ENCODE measurements at regions not wholly inside any gene's neighbourhood (a gene's known extent, or its start where the extent isn't known, plus 50 kb on each side); places are given as distances from the start of the nearest gene placed in this dataset.
"Not testable (repeated sequence)": the region's sequence is repeated elsewhere in the genome, so short reads cannot be mapped to it uniquely, and the experiment has no call there.

DNA sequence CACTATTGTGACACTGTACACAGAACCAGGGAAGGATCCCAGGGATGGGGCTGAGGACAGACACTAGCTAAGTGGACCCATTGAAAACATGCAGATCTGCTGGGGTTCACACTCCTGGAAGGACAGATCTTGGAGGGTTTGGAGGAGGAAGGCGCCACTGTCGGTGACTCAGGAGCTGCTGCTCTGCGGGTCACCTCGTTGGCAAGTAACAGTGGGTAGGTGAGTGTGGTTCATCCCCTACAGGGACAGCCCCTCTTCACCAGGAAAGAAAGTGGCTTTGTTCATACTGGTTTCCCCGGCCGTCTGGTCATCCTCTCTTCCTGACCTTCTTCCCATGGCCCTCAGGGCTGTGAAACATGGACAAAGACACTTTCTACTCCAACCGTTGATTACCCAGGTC lies 100.3 kb downstream of the OR4M2 start:
- H3K9me3 Mint-ChIP-seq; H3K36me3 Mint-ChIP-seq; DNase-seq; H3K4me1 Mint-ChIP-seq; H3K4me3 Mint-ChIP-seq; H3K27ac Mint-ChIP-seq; H3K27me3 Mint-ChIP-seq (ENCODE audit: low read depth in 3 of 3): not testable (repeated sequence)

DNA sequence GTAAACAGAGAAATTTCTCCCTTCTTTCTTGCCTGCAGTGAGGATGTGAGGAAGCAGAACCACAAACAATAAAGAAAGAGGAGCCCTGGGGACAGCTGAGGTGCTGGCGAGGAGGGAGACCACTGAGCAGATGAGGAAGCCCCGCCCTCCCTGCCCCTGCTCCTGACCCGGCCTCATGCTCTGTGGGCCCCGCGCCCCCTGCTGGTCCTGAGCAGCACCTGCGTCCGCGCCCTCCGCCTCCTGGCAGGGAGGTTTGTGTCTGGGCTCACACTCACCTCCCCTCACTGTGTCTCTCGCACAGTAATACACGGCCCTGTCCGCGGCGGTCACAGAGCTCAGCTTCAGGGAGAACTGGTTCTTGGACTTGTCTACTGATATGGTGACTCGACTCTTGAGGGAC lies 104.4 kb downstream of the OR4M2 start:
- not testable (repeated sequence) for H3K36me3 Mint-ChIP-seq; DNase-seq; H3K4me3 Mint-ChIP-seq; H3K4me1 Mint-ChIP-seq; H3K9me3 Mint-ChIP-seq; H3K27ac Mint-ChIP-seq; H3K27me3 Mint-ChIP-seq (ENCODE audit: low read depth in 3 of 3)

DNA sequence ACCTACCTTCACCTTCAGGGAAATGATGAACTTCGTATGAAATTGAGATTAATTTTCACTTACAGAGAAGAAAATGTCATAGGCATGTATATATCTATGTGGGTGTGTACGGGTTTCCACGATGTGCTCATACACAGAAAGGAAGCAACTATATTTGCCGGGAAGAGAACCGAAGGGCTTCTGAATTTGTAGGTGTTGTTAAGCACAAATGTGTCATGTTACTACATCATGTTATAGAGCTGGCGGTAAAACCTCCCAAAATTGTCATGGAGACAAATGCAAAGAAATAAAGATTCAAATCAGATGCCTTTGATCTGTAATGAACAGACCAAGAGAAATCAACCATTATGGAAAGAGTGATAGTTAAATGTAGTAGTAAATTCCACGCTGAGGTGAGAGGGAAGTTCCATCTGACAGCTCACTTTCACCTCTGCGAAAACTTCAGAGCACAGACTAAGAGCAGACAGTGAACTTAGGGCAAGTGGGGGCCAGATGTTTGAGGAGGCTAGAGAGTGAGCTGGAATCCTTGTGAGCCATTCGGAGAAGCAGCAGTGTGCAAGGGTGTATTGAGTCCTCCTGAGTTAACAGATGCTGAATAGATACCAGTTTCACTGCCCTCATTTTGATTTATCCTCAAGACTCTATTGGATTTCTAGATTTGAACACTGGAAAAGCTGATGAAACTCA lies 106.7 kb downstream of the OR4M2 start:
- not testable (repeated sequence) for H3K27ac Mint-ChIP-seq; DNase-seq; H3K36me3 Mint-ChIP-seq; H3K4me1 Mint-ChIP-seq; H3K9me3 Mint-ChIP-seq; H3K4me3 Mint-ChIP-seq; H3K27me3 Mint-ChIP-seq (ENCODE audit: low read depth in 3 of 3)

DNA sequence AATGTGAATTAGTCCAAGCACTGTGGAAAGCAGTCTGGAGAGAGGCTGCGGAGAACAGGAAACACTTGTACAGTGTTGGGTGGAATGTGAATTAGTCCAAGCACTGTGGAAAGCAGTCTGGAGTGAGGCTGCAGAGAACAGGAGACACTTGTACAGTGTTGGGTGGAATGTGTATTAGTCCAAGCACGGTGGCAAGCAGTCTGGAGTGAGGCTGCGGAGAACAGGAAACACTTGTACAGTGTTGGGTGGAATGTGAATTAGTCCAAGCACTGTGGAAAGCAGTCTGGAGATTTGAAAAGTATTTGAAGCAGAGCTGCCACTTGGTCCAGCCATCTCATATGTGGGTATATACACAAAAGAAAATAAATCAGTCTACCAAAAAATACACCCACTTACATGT lies 111.5 kb downstream of the OR4M2 start:
- H3K4me1 Mint-ChIP-seq; DNase-seq; H3K9me3 Mint-ChIP-seq; H3K36me3 Mint-ChIP-seq; H3K4me3 Mint-ChIP-seq; H3K27ac Mint-ChIP-seq; H3K27me3 Mint-ChIP-seq (ENCODE audit: low read depth in 3 of 3): not testable (repeated sequence)

DNA sequence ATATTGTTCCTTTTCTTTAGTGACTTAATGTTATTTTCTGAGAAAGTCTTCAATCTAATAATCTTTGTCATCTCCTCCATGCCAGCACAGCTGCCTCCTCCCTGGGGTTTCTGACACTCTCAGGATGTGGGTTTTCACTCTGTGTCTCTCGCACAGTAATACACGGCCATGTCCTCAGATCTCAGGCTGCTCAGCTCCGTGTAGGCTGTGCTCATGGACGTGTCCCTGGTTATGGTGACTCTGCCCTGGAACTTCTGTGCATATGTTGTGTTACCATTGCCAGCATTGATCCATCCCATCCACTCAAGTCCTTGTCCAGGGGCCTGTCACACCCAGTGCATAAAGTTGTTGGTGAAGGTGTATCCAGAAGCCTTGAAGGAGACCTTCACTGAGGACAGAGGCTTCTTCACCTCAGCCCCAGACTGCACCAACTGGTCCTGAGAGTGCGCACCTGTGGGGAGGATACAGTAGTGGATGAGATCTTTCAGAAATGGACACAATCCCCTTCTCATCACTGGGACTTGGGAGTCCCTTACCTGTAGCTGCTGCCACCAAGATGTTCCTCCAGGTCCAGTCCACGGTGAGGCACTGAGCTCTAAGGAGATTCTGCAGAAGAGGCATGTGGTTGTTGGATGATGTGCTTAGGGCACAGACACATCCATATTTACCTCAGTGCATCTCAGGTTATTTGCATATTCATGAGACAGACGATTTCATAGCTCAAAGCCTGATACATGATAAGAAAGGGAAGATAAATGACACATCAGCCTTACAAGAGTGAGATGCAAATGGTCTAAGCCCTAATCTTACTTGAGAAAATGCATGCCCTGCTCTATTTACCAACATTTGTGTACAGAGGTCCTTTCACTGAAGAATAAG lies 114.7 kb downstream of the OR4M2 start:
- not testable (repeated sequence) for H3K4me1 Mint-ChIP-seq; DNase-seq; H3K9me3 Mint-ChIP-seq; H3K36me3 Mint-ChIP-seq; H3K27me3 Mint-ChIP-seq (ENCODE audit: low read depth in 3 of 3); H3K27ac Mint-ChIP-seq
- H3K4me3 Mint-ChIP-seq, result peak overlapping the region in 1 of 5 donors; percentile 38

DNA sequence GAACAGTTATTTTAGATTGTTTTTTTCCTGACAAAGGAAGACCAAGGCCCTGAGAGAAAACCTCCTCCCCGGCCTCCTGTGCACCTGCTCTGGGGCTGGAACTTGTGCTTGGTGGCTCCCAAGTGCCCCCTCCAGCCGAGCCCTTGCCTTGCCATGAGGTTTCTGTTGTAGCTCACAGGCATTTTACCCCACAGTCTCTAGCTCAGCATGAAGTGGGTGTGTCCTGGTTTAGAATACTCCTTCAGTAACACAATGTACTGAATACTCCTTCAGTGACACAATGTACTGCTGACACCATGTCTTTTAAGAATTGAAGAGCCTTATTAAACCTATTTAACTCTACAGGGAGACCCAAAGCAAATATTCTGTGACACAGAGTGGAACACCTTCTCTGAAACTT lies 116.1 kb downstream of the OR4M2 start:
- not testable (repeated sequence) for H3K4me3 Mint-ChIP-seq; H3K27ac Mint-ChIP-seq; H3K9me3 Mint-ChIP-seq; H3K36me3 Mint-ChIP-seq; H3K27me3 Mint-ChIP-seq (ENCODE audit: low read depth in 3 of 3); DNase-seq; H3K4me1 Mint-ChIP-seq

DNA sequence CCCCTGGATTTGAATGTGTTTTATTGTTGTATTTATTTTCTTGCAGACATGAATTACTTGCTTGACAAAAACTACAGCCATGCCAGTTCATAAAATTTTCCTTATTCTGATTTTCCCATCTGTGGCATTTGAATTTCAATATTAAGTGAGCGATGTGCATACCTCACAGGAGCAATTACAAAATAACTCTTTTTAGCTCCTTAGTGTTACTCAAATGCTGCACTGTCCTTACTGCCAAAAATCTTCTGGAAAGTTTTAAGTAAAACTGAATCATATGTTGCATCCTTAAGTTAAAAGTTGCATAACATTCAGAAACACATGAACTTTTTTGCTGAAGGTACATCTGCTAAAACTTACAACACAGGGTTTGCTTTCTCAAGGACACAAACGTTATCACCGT lies 120.1 kb downstream of the OR4M2 start:
- not testable (repeated sequence) for H3K4me3 Mint-ChIP-seq, H3K9me3 Mint-ChIP-seq

DNA sequence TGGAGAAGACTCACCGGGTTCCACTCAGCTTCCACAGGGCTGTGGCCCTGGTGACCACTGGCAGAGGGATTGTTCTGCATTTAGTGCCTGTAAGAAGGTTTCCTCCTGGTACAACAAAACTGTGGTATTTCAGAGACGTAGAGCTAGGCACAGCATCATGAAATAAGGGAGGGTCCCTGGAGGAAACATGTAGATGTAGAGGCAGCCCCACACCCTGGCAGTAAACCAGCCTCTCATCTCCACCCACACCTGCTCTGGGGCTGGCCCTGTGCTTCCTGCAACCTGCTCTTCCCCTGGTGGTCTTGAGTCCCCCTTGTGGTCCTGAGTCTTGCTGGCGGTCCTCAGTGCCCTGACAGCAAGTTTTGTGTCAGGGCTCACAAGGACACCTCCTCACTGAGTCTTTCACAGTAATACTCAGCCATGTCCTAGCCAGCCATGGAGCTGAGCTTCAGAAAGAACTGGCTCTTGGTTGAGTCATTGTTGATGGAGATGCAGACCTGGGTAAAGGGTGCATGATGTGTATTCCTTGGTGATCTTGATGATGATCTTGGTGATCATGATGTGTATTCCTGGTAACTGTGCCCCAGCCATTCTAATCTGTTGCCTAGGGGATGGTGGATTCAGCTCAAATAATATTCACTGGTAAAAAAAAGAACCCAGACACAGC lies 121.8 kb downstream of the OR4M2 start:
- H3K4me1 Mint-ChIP-seq, H3K27ac Mint-ChIP-seq, H3K9me3 Mint-ChIP-seq: not testable (repeated sequence)

More for the DNA sequence above, 120.1 kb downstream of the OR4M2 start:
- H3K27ac Mint-ChIP-seq; DNase-seq; H3K36me3 Mint-ChIP-seq; H3K27me3 Mint-ChIP-seq (ENCODE audit: low read depth in 3 of 3); H3K4me1 Mint-ChIP-seq: not testable (repeated sequence)

DNA sequence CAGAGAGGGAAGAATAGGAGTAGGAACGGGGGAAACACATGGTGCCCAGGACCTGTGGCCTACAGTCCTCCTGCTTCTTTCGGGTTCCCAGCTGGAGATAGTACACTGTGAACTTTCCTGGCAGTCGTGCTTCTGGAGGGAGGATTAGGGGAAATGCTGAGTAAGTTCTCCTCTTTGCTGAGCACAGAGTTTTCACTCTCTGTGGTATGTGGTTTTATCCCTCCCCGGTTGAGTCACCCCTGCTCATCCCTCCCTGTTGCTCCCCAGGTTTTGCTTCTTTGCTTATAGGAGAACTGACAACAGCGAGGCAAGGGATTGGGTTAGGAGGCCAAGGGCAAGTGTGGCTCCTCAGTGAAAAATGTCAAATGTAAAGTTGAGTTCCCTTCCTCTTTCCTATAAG lies 122.9 kb downstream of the OR4M2 start:
- not testable (repeated sequence) for H3K4me3 Mint-ChIP-seq; H3K9me3 Mint-ChIP-seq; H3K36me3 Mint-ChIP-seq; DNase-seq; H3K4me1 Mint-ChIP-seq; H3K27ac Mint-ChIP-seq; H3K27me3 Mint-ChIP-seq (ENCODE audit: low read depth in 3 of 3)

More for the DNA sequence above, 121.8 kb downstream of the OR4M2 start:
- H3K36me3 Mint-ChIP-seq; H3K4me3 Mint-ChIP-seq; H3K27me3 Mint-ChIP-seq (ENCODE audit: low read depth in 3 of 3); DNase-seq: not testable (repeated sequence)

DNA sequence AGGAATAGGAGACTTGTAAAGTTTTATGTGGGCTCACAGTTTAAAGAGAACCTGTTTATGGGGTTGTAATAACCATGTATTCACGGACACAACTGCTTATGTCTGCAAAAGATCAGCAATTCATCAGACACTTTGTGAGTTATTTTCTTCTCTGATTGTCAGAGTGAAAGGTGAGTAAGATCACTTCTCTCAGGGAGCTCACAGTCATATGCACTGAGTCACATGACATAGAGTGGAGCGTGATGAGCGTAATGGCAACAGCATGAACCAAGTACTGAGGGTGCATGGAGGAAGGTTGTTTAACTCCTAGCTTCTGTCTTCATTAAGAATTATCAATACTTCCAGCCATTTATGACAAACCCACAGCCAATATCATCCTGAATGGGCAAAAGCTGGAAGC lies 128.8 kb downstream of the OR4M2 start:
- not testable (repeated sequence) for DNase-seq; H3K4me3 Mint-ChIP-seq; H3K36me3 Mint-ChIP-seq; H3K4me1 Mint-ChIP-seq; H3K9me3 Mint-ChIP-seq; H3K27me3 Mint-ChIP-seq (ENCODE audit: low read depth in 3 of 3); H3K27ac Mint-ChIP-seq

DNA sequence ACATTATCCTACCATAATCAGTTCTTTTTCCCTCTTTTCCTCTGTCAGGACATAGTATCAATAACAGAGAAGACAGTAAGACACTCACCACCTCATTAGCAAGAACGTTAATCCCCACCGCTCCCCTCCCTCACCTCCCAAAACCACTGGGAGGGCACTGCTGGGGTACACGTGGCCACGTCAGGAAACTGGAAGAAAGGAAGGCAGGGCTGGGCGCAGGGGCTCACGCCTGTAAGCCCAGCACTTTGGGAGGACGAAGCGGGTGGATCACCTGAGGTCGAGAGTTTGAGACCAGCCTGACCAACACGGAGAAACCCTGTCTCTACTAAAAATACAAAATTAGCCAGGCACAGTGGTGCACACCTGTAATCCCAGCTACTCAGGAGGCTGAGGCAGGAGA lies 142.3 kb downstream of the OR4M2 start:
- Mint-ChIP-seq H3K4me3 (peak overlapping the region in 2 of 5 donors; percentile 17 to 60), H3K27ac (peak overlapping the region; percentile 32 to 99 (median 98)), H3K4me1 (peaks cover 38% of the 10 kb centered on the region in 2 donors), H3K27me3 (ENCODE audit: low read depth in 3 of 3) (peaks cover 10 to 14% (median 12%) of the 10 kb centered on the region in 3 donors)
- not testable (repeated sequence) for H3K9me3 Mint-ChIP-seq, H3K36me3 Mint-ChIP-seq, DNase-seq

DNA sequence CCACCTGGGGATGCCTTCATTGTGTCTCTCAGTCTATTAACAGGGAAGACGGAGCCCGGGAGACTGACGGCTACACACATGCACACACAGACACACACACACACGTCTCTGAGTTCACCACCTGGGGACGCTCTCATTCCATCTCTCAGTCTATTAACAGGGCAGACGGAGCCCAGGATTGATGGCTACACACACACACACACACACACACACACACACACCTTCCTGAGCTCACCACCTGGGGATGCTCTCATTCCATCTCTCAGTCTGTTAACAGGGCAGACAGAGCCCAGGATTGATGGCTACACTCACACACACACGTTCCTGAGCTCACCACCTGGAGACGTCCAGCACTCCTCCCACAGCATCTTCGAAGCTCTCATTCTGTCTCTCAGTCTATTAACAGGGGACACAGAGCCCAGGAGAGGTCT lies 143.9 kb downstream of the OR4M2 start:
- peak overlapping the region in 5 of 6 donors; percentile 25 to 99 (median 71) for H3K27ac Mint-ChIP-seq
- no peaks in the 10 kb centered on the region for H3K36me3 Mint-ChIP-seq
- peak overlapping the region in 1 of 5 donors; percentile 16 for H3K4me3 Mint-ChIP-seq
- no peak for DNase-seq
- H3K4me1 Mint-ChIP-seq, result peaks cover 38% of the 10 kb centered on the region in 2 donors
- H3K27me3 Mint-ChIP-seq (ENCODE audit: low read depth in 3 of 3), result peaks cover 12 to 14% (median 12%) of the 10 kb centered on the region in 3 donors
- no peaks in the 10 kb centered on the region for H3K9me3 Mint-ChIP-seq

DNA sequence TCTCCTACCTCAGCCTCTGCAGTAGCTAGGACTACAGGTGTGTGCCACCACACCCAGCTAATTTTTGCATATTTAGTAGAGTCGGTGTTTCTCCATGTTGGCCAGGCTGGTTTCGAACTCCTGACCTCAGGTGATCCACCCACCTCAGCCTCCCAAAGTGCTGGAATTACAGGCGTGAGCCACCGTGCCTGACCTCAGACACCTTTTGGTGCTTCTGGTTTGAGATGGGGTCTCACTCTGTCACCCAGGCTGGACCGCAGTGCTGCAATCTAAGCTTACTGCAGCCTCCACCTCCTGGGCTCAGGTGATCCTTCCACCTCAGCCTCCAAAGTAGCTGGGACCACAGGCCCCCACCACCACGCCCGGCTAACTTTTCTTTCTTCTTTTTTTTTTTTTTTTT lies 144.6 kb downstream of the OR4M2 start:
- H3K36me3 Mint-ChIP-seq, DNase-seq, H3K9me3 Mint-ChIP-seq, H3K4me3 Mint-ChIP-seq: not testable (repeated sequence)
- H3K27me3 Mint-ChIP-seq (ENCODE audit: low read depth in 3 of 3), result peaks cover 12 to 14% (median 12%) of the 10 kb centered on the region in 3 donors
- H3K27ac Mint-ChIP-seq, result peak overlapping the region in 1 of 6 donors; percentile 16
- H3K4me1 Mint-ChIP-seq, result peaks cover 38% of the 10 kb centered on the region in 2 donors

DNA sequence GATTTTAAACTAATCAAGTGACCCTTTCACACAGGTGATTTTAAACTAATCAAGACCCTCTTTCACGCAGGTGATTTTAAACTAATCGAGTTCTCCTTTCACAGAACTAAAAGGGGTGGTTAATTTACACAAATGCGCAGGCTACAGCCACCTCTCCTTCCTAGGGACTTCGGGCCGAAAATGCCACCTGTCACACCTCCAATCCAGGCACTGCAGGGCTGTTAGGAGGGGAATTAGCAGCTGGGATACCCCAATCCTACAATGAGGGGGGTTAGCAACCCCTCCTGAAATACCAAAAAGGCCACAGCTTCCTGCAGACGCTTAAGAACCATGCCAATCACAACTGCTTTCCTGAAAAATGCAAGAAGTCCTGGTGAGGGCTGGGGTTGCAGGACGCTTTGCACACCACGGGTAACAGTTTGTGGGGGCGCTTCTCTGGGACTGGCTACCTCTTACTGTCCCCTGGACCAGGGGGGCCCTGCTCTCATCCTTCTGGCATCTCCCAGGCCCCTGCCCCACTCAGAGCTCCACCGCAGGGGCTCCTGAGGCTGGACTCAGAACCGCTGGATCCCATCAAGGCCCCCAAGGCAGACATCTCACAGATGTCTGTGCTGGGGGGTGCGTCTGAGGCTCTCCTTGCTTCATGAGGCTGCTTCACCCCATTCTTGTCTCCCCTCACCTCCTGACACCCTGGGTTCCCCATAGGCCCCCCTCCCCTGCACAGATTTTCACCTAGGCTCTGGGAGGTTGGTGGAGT lies 145.9 kb downstream of the OR4M2 start:
- no peak for DNase-seq
- Mint-ChIP-seq H3K27me3 (ENCODE audit: low read depth in 3 of 3) (peaks cover 7 to 11% (median 7%) of the 10 kb centered on the region in 3 donors), H3K4me3 (no peak overlapping the region), H3K27ac (no peak overlapping the region), H3K36me3 (no peaks in the 10 kb centered on the region), H3K9me3 (no peaks in the 10 kb centered on the region), H3K4me1 (peaks cover 32 to 33% of the 10 kb centered on the region in 2 donors)
